GM21515 (cell line): ENCODE measurements at regions not wholly inside any gene's neighbourhood (a gene's known extent, or its start where the extent isn't known, plus 50 kb on each side); places are given as distances from the start of the nearest gene placed in this dataset.

ENCODE experiments used
- ATAC-seq: cut with Tn5 transposase; IDR thresholded peaks from one replicate; pipeline ENCODE4 v1.9.1; 2021; ENCODE audit not compliant: unreplicated experiment

DNA sequence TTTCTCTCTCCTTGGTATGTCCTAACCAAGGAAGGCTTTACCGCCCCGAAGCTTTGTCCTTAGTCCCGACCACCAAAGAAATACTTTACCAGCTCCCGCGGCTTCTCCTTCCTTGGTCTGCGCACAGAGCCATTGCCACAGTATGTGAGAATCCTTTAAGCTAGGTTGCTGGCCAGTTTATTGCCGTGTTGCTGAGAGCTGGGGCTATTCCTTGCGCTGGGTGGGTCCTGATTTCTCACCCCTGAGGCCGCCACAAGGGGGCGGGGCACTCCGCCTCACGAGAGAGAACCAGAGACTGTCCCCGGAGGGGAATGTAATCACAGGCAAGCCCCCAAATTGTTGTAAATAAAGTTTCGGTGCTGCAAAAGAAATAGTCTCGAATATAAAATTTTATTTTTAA is 331.0 kb upstream of the PCDH10 start:
- ATAC-seq = no peak

GRCh38 chr4:132823419-132823818 is 325.7 kb upstream of the PCDH10 start:
- ATAC-seq = no peak

DNA sequence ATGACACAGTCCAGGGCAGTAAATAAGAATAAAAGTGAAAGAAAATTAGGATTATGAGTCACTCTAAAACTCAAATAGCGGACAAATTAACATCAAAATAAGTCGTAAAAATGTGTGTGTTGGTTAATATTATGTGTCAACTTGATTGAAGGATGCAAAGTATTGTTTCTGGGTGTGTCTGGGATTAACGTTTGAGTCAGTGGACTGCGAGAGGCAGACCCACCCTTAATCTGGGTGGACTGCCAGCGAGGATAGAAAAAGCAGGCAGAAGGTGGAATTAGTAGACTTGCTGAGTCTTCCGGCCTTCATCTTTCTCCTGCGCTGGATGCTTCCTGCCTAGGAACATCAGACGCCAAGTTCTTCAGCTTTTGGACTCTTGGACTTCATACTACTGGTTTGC is 324.3 kb upstream of the PCDH10 start:
- no peak for ATAC-seq

- ATAC-seq = no peak
Observed at GRCh38 chr4:132827522-132827921, 321.6 kb upstream of the PCDH10 start.

DNA sequence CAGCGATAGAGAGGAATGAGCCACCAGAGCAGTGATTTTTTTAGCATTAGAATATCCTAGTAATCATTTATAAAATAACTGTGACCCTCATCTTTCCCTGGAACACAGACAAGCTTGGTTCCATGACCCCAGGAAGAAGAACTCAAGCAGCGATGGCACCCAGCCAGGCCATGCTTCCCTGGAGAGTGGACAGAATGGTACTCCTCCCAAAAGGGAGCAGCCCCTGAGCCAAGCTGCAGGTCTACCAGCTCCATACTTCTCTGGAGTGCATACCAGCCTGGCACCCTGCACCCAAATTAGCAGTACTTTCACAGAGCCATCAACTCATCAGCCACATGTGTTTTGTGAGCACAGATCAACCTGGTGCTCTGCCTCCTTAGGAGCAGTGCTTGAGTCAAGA is 310.9 kb upstream of the PCDH10 start:
- ATAC-seq = no peak

DNA sequence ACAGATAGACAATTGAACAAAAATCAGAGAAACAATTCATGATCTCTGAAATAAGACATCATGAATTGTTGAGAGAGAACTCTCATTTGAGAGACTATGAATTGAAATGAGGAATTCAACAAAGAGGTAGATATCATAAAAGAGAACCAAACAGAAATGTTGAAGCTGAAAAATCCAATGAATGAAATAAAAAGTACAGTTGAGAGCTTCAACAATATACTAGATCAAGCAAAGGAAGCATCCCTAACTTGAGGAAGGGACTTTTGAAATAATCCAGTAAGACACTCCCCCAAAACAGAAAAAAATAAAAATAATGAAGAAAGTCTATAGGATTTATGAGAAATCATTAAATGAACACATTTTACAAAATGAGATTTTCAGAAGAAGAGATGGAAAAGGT is 310.0 kb upstream of the PCDH10 start:
- no peak for ATAC-seq

DNA sequence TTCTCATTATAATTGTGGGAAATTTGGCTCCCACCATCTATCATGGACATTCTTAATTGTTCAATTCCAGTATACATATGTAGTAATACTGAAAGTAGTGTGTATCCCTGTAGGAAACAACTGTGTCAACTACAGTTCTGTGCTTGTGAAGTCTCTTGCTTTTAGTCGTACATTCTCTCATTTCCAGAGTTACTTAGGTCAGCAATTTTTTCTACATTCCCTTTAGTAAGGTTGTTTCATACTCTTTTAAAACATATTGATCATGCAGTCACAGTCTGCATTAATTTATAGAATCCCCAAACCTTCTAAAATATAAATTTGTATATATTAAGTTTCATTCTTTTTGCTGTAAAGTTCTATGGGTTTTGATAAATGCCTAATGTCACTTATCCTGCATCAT is 289.2 kb upstream of the PCDH10 start:
- no peak for ATAC-seq

DNA sequence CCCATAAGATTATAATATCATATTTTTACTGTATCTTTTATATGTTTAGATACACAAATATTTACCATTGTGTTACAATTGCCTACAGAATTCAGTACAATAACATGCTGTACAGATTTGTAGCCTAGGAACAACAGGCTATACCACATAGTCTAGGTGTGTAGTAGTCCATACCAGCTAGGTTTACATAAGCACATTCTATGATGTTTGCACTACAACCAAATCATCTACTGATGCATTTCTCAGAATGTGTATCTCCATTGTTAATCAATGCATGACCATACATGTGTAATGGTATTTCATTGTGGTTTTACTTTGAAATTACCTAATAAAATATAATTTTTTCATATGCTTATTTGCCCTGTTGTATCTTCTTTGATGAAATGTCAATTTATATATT is 288.1 kb upstream of the PCDH10 start:
- no peak for ATAC-seq

DNA sequence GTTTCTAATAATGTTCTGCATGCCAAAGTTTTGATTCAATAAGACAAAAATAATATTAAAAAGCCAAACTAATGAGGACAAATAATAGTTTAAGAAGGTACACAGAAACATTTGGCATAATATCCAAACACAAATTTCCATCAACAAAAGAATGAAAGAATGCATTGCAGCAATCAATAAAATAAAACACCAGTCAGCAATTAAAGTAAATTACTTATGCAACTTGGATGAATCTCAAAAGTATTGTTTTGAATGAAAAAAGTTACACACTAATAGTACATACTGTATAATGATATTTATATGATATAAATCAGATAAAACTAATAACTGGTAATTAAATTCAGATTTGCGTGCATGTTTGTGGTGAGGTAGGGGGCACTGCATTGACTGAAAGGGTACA is 285.5 kb upstream of the PCDH10 start:
- no peak for ATAC-seq

DNA sequence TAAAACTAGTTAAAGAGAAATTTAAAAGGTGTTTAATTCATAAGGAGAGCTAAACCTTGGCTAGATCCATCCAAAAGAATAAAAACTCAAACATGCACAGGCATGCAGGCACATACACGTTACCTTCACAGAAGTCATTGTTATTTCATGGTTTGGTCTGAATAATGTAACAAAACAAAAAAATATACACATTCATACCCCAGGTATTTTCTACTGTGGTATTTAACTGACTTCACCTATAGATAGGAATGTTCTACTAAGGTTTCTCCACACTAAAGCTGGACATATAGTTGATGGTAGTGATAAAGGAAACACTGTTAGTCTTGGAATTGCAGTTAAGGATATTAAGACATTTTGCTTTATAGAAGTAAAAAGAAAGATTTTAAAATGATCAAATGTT is 283.6 kb upstream of the PCDH10 start:
- ATAC-seq = no peak

DNA sequence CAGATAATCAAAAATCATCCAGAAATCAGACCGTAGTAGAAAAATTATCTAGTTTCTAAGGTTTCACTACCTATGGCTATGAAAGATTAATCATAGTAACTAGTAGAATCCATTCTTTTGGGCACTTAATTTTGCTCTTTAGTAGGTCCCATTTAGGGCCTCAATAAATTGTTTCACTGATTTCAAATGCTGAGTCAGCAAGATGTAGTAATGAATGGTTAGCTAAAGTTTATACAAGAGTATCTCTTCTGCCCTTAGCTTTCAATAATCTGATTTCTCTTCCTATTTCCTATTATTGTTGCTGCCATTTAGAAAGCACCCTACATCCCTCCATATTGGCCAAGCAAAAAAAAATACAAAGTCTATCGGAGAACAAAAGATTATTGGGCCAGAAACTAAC is 283.2 kb upstream of the PCDH10 start:
- no peak for ATAC-seq

DNA sequence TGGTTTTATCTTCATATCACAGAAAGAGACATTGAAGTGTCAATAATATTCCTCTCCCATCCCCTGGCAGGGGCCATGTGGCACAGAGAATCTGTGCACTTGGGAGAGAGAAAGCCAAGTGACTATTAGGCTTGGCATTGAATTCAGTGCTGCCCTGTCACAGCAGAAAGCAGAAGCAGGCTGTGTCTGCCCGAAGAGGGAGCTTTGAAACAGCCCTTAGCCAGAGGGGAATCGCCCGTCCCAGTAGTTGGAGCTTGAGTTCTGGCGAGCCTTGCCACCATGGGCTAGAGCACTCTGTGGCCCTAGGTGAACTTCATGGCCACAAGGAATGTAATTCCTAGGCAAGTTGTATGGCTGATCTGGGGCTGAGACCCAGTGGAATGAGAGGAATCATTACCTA is 282.5 kb upstream of the PCDH10 start:
- ATAC-seq = no peak

GRCh38 chr4:132893787-132894186 is 255.3 kb upstream of the PCDH10 start:
- no peak for ATAC-seq

- ATAC-seq = no peak
Observed at GRCh38 chr4:132901224-132901623, 247.9 kb upstream of the PCDH10 start.

DNA sequence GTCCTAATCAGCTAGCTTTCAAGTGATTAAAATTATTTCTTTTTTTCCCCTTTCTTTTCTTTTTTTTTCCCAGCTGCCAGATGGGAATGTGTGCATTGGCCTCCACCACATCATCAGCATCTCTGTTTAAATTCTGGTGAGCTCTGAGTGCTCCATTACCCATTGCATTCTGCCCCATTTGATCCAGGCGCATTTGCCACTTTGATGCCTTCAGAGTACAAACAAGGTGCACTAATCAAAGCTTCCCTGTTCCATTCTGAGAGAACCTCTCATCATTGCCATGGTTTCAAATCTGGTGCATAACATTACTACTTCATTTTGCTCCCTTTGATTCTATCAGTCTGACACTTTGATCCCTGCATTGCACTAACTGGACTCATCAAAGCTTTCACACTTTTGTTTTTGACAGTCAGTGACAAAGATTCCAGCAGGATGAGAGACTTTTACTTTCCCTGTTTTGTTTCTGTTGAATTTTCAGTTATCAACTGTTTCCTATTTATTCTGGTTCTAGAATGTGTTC is 238.8 kb upstream of the PCDH10 start:
- no peak for ATAC-seq

GRCh38 chr4:132918096-132918495 is 231.0 kb upstream of the PCDH10 start:
- no peak for ATAC-seq

DNA sequence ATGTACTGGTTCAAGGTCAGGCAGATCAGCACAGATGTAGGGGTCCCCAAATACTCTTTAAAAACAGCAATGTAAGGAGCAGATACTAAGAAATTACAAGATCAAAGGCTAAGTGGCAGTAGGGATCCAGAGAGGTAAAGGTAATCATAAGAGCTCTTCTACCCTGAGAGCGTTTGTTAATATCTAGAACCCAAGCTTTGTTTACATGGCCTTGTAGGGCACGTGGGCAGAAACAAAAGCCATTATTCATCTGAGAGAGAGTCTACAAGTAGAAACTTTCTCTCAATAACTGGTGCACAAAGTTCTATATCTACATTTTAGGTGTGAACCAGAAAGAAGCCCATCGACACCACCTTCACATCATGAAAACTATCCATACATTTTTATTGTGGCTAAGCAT is 225.6 kb upstream of the PCDH10 start:
- ATAC-seq = no peak

- ATAC-seq = no peak
Observed at GRCh38 chr4:132934911-132935310, 214.2 kb upstream of the PCDH10 start.

- no peak for ATAC-seq
Observed at GRCh38 chr4:132955146-132955545, 193.9 kb upstream of the PCDH10 start.

GRCh38 chr4:132956962-132957361 is 192.1 kb upstream of the PCDH10 start:
- no peak for ATAC-seq

GRCh38 chr4:132958457-132959263 is 190.4 kb upstream of the PCDH10 start:
- no peak for ATAC-seq

DNA sequence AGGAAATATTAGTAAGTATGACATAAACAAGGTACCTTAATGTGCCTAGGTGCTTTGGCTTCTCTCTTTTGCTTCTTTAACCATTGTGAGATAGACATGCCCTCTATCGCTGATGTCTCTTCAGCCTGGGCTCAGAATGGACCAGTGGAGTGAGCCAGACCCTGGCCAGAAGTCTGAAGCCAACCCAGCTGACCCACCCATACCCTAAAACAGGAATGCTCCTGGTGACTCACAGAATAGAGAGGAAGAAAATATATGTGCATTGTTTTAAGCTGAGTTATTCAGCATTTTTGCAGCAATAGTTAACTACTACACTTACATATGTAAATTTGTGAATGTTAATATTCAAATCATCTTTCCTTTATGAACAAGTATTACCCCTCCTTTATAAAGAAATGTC is 167.5 kb upstream of the PCDH10 start:
- no peak for ATAC-seq

GRCh38 chr4:132982151-132982550 is 166.9 kb upstream of the PCDH10 start:
- ATAC-seq = no peak
